ENCODE measurements at regions not wholly inside any gene's neighbourhood (a gene's known extent, or its start where the extent isn't known, plus 50 kb on each side); places are given as distances from the start of the nearest gene placed in this dataset.

- DNase-seq = no peak
- Histone ChIP-seq H3K4me3 (no peak overlapping the region), H3K27ac (no peak overlapping the region), H3K4me1 (peaks cover 0 to 12% (median 0%) of the 10 kb centered on the region in 4 donors), H3K36me3 (no peaks in the 10 kb centered on the region), H3K27me3 (no peaks in the 10 kb centered on the region), H3K9me3 (no peaks in the 10 kb centered on the region)
- TF ChIP-seq POLR2A (IDR thresholded peaks at IDR 0.05) (no peak), CTCF (IDR thresholded peaks at IDR 0.05) (no peak)
Measured at GRCh38 chr5:160919626-160920025, 67.6 kb upstream of the ATP10B start.

- Histone ChIP-seq H3K36me3 (no peaks in the 10 kb centered on the region), H3K4me3 (no peak overlapping the region), H3K27ac (no peak overlapping the region), H3K4me1 (peaks cover 0 to 9% (median 0%) of the 10 kb centered on the region in 4 donors), H3K27me3 (no peaks in the 10 kb centered on the region), H3K9me3 (no peaks in the 10 kb centered on the region)
- no peak for TF ChIP-seq CTCF (IDR thresholded peaks at IDR 0.05)
- DNase-seq = no peak
Measured at GRCh38 chr5:160918386-160918785, 66.4 kb upstream of the ATP10B start.

GRCh38 chr5:160906090-160906489, 54.1 kb upstream of the ATP10B start:
- TF ChIP-seq CTCF (IDR thresholded peaks at IDR 0.05) (no peak), POLR2A (IDR thresholded peaks at IDR 0.05) (no peak)
- H3K4me1 ChIP-seq = peaks cover 0 to 5% (median 0%) of the 10 kb centered on the region in 4 donors

GRCh38 chr5:160905285-160905684, 53.3 kb upstream of the ATP10B start:
- Histone ChIP-seq H3K27ac (no peak overlapping the region), H3K4me1 (peaks cover 0 to 5% (median 0%) of the 10 kb centered on the region in 4 donors), H3K4me3 (no peak overlapping the region), H3K9me3 (no peaks in the 10 kb centered on the region), H3K27me3 (no peaks in the 10 kb centered on the region), H3K36me3 (no peaks in the 10 kb centered on the region)
- no peak for TF ChIP-seq CTCF (IDR thresholded peaks at IDR 0.05)
- TF ChIP-seq POLR2A (IDR thresholded peaks at IDR 0.05) = no peak
- no peak for DNase-seq

More at GRCh38 chr5:160906090-160906489, 54.1 kb upstream of the ATP10B start:
- H3K9me3 ChIP-seq = no peaks in the 10 kb centered on the region
- H3K4me3 ChIP-seq = no peak overlapping the region
- H3K27ac ChIP-seq = no peak overlapping the region
- H3K27me3 ChIP-seq = no peaks in the 10 kb centered on the region
- no peak for DNase-seq
- no peaks in the 10 kb centered on the region for H3K36me3 ChIP-seq

GRCh38 chr5:160904591-160904990, 52.6 kb upstream of the ATP10B start:
- H3K27me3 ChIP-seq = no peaks in the 10 kb centered on the region
- H3K4me3 ChIP-seq = no peak overlapping the region
- no peak overlapping the region for H3K27ac ChIP-seq
- TF ChIP-seq POLR2A (IDR thresholded peaks at IDR 0.05) (no peak), CTCF (IDR thresholded peaks at IDR 0.05) (no peak)
- H3K9me3 ChIP-seq = no peaks in the 10 kb centered on the region
- no peak for DNase-seq
- H3K36me3 ChIP-seq = no peaks in the 10 kb centered on the region
- H3K4me1 ChIP-seq = peaks cover 0 to 5% (median 0%) of the 10 kb centered on the region in 4 donors

GRCh38 chr5:160903551-160903950, 51.5 kb upstream of the ATP10B start:
- TF ChIP-seq CTCF (IDR thresholded peaks at IDR 0.05) = no peak
- TF ChIP-seq POLR2A (IDR thresholded peaks at IDR 0.05) = no peak
- DNase-seq = no peak
- Histone ChIP-seq H3K27me3 (no peaks in the 10 kb centered on the region), H3K36me3 (no peaks in the 10 kb centered on the region), H3K9me3 (no peaks in the 10 kb centered on the region), H3K4me3 (no peak overlapping the region), H3K4me1 (peaks cover 0 to 5% (median 0%) of the 10 kb centered on the region in 4 donors), H3K27ac (no peak overlapping the region)
